GM19025 (cell line): ENCODE measurements at regions not wholly inside any gene's neighbourhood (a gene's known extent, or its start where the extent isn't known, plus 50 kb on each side); places are given as distances from the start of the nearest gene placed in this dataset.

Experiments used
- ATAC-seq: cut with Tn5 transposase; IDR thresholded peaks from one replicate; pipeline ENCODE4 v1.9.1; 2021; ENCODE audit warnings: mild to moderate bottlenecking, low read depth, moderate library complexity; ENCODE audit not compliant: unreplicated experiment

DNA sequence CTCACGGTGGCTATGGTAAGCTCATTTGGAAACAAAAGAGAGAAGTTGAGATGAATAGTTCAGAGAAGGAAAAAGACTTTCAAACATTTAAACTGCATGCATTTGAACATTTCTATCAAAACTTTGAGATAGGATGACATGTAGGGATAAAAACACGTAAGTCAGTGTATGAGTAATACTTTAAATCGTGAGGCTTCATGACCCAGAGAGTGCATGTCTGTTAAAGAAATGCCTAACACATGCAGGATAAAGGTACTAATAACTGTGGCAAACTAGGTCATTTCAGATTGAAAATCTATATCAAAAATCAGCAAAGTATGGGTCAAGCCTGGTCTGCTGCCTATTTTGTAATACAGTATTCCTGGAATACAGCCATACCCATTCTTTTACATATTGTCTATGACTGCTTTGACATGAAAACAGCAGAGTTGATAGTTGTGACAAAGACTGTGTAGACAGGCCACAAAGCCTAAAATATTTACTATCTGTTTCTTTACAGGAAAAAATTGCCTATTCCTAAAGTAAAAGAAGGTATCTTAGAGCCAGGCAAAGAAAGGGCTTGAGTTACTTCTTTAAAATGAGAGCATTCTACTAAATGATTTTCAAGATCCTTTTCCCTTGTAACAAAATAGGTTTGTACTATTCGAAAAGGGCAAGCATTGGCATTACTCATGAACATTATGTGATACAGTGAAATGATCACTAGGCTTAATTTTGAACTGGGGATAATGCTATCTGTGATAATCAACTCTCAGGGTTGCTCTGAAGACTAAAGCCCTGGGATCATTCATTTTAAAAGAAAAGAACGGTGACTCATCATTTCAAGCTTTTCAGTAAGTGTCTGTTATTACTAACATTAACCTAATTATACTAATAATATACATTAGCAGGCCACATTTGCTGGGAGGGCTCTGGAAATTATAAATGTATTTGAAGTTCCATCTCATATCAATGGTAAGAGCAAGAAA lies 185.9 kb downstream of the CRPPA start:
- no peak for ATAC-seq

DNA sequence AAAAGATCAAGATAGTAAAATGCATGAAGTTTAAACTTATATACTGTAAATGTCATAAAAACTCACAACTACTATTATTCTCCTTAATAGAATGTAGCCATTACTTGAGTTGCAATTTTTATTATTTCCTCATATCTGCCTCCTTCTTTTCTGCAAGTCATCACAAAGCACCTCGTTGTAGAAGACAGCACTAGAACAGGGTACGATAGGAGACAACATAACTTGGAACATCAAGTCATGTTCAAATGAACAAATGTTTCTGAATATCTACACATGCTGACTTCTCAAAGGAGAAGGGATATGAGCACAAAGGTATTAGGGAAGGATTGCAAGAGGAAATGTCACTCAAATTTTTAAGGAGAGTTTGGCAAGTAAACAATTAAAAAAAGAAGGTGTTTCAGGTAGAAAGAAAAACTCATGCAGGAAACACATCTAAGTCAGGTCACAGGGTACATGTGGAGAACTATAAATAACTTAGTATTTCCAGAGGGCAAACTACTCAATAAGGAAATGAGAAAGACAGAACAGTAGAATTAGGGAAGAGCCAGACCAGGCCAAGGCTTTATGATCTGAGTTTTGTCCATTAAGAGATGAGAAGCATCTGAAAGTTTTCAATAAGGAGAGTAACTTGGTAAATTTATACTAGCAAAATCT lies 186.7 kb downstream of the CRPPA start:
- no peak for ATAC-seq

DNA sequence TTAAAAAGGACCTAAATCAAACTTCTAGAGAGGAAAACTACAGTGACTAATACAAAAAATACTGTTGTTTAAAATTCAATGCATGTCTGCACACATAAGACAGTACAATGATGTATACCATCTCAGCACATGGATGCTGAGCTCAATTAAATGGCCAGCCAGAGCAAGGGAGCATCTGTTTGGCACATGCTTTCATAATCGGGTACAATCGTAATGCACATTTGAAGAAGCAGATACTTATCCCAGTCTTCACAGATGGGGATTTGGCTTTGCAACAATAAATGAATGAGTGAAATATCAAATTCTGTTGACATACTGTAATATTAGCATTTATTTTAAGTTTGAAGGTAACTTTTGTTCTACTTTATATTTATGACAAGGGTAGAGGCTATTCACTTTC lies 187.8 kb downstream of the CRPPA start:
- ATAC-seq: no peak

DNA sequence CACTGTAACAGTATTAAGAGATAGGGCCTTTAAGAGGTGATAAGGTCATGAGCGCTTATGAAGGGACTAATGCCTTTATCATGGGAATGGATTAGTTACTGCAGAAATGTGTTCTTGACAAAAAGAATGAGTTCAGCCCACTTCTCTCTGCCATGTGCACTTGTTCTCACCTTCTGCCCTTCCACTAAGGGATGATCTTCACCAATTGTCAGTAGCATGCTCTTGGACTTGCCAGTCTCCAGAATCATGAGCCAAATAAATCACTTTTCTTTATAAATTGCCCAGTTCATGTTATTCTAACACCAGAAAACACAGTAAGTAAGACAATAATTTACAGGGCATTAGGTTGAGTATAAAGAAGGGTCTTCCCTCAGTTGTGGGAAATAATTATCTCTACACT lies 189.1 kb downstream of the CRPPA start:
- no peak for ATAC-seq

DNA sequence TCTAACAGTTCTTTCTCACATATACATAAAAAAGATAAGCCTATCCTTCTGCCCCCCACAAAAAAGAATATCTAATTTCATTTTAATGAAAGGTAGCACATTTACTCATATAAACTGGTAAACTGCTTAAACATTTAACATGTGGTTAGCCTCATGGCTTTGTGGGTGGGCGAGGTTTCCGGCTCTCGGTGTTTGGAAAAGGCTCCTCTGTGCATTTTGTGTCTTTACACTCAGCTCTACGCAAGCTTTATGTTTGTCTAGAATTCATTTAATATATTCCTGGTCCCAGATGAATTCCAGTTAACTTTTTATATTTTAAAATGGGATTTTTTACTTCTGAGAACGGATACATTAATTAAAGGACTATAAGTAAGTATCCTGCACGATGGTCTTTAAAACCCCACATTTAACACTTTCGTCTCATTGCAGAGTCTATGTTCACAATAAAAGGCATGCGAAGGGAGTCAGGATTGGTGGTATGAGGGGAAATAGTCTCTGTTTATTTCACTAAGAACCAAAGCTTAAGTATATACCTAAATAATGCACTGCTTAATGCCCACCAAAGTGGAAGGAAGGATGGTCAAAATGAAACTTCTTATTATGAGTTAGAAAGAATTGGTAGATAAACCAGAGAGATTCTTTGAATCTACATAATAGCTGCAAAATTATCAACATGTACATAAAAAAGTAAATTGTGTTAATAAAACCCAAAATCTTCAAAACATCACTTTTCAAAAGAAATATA lies 197.2 kb downstream of the CRPPA start:
- no peak for ATAC-seq

DNA sequence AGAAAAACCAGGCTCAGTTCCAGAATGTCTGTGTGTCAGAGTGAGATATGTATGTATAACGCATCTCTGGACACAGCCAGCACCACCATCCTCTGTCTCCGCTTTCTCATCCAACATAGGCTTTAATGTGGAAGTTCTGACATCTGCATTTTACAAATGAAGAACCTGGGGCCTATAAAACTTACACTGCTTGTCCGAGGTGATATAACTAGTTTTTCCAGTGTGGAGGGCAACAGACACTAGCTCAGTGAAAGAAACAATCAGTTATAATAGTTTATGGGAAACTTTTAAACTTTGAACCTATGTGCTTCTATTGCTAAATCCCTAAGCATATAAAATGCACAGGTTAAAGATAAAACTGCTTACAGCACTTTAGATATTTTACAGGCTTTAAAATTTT lies 208.7 kb downstream of the CRPPA start:
- ATAC-seq: no peak

DNA sequence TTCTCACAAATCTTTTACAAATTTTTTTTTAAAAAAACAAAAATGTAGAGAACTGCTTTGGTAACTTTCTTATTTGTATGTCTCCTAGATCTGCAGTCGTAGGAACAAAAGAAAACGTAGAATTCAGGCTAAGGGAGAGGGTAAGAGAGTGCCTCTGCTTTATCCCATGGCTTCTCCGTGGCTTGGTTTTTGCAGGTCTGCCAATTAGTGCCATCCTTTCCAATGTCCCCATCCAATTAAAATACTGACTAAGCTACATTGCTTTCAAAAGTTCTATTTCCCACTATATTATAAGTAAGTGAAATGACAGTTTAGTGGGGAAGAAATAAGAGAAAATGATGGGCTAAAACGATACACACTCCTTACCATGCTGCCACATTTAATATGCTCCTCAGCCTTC lies 209.3 kb downstream of the CRPPA start:
- no peak for ATAC-seq

DNA sequence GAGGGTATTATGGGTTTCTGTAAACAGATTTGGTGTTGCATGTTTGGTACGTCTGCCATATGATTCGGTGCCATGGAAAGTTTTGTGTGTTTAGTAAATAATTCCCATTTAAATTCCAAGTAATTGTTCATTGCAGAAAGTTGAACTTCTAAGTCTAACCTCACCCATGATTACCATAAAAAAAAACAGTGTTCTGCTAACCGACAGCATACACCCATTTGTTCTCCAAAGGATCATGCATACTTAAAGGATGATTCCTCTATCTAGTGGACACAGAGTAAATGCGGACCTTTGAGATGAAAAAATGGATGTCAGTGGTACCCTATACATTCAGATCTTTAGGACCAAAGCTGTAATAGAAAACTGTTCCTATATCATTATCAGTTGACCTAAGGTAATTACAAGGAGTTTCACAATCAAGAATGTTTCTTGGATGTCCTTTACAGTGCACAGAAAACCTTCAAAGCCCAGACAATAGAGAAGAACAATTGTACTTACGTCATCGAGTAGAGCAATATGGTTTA lies 209.9 kb downstream of the CRPPA start:
- ATAC-seq: no peak

DNA sequence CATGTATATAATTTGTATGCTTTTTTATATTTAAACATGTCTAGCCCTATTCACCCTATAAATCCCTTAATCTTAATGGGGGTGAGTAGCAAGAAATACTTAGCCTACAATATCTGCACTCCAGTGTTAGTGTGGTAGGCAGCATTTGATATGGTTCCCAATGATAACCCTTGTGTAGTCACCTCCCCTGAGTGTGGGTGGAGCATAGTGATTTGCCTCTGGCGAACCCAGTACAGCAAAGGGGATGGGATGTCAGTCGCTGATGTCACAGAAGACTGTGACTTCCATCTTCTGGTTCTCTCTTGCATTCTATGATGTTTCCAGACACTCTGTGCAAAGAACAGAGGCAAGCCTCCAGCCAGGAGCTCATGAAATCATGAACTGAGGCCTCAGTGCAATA lies 211.2 kb downstream of the CRPPA start:
- ATAC-seq: no peak

DNA sequence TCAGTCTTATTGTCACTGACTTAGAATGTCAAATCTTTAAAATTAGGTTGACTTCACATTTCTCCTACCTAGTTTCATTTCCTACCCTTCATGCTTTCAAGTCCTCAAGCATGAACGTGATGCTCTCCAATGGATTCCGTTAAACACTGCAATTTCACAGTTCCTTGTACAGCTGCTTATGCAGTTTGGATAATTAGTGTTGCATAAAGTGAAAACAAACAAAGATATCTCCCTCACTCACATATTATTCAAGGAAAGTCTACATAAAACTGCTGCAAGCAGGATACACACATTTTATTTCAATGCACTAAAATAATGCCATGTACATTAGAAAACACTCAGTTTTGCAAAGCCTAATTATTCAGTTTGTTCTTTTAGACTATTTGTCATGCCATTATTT lies 214.0 kb downstream of the CRPPA start:
- ATAC-seq: no peak

DNA sequence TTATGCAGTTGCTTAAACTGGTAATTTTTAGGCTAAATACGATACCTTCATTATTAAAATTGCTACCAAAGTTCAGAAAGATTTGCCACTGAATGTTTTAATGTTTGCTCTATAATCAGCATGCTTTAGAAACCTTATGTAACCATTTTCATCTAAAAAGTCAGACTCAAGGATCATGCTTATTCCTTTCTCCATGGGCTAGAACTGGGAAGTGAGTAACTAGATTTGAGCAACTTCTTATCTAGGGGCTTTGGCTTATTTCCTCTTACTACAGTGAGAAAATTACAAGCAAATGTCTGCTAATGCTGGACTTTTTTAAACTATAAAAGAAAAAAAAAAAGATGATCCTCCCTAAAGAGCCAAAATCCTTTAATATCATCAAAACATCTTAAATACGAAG lies 215.9 kb downstream of the CRPPA start:
- ATAC-seq: no peak

DNA sequence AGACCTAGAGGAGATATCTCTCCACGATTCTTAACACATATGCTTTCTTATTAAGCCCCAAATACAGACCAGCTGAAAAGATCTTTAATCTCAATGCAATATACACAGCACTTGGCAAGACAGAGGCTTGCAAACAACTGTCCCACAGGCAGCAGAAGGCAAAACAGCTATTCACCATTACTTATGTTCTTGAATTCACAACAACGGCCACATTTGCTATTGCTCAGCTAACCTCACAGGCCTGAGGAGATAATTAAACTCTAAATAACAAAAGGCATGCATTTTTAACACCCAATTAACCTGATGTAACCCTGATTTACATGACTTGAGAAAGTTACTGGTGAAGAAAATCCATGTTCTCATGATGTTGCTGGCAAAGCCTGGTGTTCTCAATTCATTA lies 216.4 kb downstream of the CRPPA start:
- no peak for ATAC-seq

DNA sequence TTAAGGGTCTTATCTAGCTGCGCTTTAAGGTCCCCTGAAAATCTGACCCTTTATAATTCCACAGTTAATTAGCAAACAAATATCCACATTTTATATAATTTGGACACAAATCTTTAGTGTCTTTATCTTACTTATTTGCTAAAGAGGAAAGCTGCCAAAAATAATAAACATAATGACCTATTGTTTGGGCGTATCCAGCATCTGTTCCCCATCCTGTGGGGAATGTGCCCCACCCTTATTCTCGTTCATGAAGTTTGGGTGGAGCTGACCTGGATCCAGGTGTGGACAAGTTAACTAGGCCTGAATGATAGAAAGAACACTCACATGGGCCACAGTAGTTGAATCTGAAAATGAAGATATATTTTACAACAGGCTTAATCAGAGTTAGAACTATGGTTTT lies 218.3 kb downstream of the CRPPA start:
- ATAC-seq: no peak

DNA sequence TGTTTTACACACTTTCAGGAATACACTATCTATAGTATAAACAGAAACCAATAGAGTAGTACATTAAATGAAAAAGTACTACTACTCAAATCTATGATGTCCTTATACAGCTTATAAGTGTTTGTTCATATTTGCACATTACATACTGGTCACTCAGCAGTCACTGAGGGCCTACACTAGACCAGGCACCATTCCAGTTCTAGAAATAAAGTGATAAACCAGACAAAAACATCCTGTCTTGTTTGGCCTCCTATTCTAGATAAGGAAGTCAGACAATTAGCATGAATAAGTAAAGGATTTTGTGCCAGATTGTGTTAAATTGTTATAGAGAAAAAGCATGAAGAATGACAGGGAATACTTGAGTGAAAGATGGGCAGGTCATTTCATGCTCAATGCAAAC lies 219.0 kb downstream of the CRPPA start:
- no peak for ATAC-seq

DNA sequence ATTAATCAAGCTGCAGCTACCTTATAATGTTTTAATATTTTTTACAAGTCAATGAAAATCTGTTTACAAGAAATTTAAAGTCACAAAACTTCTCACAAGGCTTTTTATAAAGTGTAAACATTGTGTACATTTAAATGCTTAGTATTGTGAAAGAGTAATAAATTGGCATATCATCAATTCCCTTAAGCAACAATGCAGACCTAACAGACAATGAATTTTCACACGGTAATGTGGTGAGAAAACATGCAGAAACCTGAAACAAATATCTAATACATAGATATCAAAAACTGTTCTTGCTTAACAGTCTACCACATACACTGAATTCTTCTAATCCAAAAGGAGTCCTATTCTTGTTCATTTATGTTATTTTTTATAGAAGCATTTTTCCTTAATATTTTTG lies 220.7 kb downstream of the CRPPA start:
- no peak for ATAC-seq

DNA sequence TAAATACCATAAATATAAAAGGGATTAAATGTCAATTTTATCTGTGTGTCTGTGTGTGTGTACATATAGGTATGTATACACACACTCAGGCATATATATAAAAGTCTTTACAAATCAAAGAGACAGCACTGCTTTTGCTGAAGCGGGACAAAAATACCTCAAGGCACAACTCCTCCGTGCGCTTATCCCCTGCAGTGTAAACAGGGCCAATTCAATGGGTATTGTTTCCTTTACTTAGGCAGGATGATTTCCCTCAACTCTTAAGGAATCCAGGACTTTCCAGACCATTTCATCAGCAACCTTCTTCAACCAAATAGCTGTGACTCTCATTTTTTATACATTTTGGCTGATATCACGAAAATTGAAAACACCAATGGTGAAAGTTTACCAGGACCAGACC lies 227.7 kb downstream of the CRPPA start:
- no peak for ATAC-seq

DNA sequence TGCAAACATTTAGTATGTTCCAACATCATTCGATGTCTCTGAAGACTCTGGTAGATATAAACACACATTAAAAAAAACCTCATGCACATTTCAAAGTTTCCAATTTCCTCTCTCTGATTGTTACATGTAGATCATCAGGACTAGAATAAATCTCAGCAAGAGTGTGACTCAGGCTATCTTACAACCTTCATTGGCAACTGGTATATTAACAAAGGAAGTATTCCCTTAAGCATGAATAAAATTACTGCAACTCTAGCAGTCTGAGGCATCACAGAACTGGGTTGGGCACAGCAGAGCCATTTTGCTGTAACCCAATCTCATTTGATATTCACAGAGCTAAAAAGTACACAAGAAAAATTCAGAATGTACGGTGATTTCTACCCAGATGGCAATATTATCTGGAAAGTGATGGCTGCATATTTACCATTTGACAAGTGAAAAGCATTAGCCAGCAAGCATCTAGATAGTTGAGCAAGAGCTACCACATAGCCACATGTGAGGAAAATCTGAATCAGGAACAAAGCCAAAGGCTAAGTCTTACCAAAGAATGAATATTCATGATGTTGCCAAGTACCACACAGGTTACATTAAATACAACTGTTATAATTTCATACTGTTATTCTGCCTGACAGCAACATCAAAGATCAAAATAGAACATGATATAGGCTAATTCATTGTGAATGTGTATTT lies 232.2 kb downstream of the CRPPA start:
- ATAC-seq: no peak

DNA sequence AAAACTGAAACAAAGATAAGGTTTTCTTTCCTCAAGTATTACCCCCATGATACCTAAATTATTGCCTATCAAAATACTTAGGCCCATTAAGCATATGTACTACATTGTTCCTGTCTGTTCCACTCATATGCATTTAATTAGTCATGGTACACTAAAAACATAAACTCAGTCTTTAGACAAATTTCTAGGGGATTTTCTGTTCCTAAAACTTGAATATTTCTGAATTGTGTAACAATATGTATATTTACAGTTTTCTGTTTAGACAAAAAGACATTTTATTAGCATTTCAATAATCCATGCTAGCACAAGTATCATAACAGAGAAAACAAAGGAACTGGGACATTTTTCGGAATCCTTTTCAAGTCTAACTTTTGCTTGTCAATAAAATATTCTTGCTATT lies 234.2 kb downstream of the CRPPA start:
- ATAC-seq: no peak

DNA sequence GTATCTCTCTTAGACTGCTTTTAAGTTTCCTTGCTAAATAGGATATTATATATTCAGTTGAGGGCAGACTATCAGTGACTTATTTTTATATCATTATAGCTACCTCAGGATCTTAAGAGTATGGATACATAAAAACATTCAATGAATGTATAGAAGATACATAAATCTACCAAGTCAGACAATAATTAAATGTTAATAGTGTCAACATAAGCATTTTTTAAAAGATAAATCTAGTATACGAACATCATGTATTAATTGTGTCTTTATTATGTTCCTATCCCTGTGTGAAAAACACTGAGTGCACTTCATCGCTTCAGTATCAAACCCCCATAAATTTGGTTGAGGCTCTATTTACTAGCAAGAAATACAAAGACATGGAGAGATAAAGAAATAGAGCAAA lies 242.8 kb downstream of the CRPPA start:
- ATAC-seq: no peak

DNA sequence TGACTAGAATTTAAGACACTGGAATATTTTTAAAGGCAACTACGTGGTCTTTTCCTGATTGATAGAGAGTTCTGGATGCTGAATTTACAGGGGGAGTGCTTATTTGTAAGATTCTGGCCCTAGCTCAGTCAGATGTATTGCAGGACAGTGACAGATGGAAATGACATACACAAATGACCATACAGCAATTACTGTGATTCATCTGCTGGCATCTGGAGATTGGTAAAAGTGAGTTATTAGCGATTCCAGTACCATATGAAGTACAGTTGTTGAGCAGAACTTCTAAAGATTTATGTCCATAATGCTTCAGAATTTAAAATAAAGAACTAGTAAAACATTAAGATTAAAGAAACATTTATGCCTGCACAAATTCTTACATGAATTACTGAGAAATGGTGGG lies 243.2 kb downstream of the CRPPA start:
- ATAC-seq: no peak

DNA sequence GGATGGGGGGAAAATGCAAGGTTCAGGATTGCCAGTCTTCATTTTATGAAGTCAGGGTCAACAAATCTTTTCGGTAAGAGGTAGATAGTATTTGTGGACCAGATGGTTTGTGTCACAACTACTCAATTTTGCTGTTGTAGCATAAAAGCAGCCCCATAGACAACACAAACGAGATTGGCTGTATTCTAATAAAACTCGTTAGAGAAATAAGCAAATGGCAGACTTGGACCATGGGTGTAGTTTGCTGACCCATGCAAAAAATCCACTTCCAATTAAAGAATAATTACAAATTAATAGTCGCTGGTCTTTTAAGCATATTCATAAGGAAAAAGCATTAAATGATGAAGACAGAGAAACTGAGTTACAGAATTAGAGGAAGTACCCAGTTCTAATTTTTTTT lies 247.1 kb downstream of the CRPPA start:
- no peak for ATAC-seq
